Upper lobe of left lung (tissue), 6 donors: ENCODE measurements at regions not wholly inside any gene's neighbourhood (a gene's known extent, or its start where the extent isn't known, plus 50 kb on each side); places are given as distances from the start of the nearest gene placed in this dataset.
A peak's percentile ranks its signal among the peaks of the same experiment; 100 is the strongest.

Experiments
- ATAC-seq, 2 donors: fragments of 200-7000 bp; cut with Tn5 transposase; one replicate each; pipeline ENCODE4 v1.9.1; 2022; ENCODE audit warnings: mild to moderate bottlenecking in 2 of 2, moderate library complexity in 2 of 2; ENCODE audit not compliant: low FRiP score in 2 of 2
- DNase-seq, 2 donors: peaks; one replicate each; pipeline ENCODE4 v3.0.0-alpha.2; 2019 to 2020
- H3K27ac ChIP-seq, 4 donors: fragments of 200-600 bp; sonication (generic); one replicate each; pipeline ENCODE4 v1.5.1; 2016 to 2019
- H3K27me3 ChIP-seq, 4 donors: fragments of 200-600 bp; sonication (generic); one replicate each; pipeline ENCODE4 v1.5.1; 2017 to 2019
- H3K36me3 ChIP-seq, 4 donors: fragments of 200-600 bp; sonication (generic); one replicate each; pipeline ENCODE4 v1.5.1; 2016 to 2019
- H3K4me1 ChIP-seq, 4 donors: fragments of 200-600 bp; sonication (generic); one replicate each; pipeline ENCODE4 v1.5.1; 2018 to 2019
- H3K4me3 ChIP-seq, 4 donors: fragments of 200-600 bp; sonication (generic); one replicate each; pipeline ENCODE4 v1.5.1; 2017 to 2019; ENCODE audit warnings: mild to moderate bottlenecking in 2 of 4, moderate library complexity in 1 of 4
- H3K9me3 ChIP-seq, 4 donors: fragments of 200-600 bp; sonication (generic); one replicate each; pipeline ENCODE4 v1.5.1; 2018 to 2019
- CTCF ChIP-seq, 6 experiments: fragments of 450-650 bp in 4 of 6; fragments of 200-600 bp in 2 of 6; sonication (generic) in 2 of 6; IDR thresholded peaks; one replicate each; pipeline ENCODE4 v1.5.1; 2016 to 2019; ENCODE audit warnings: antibody characterized with exemption in 6 of 6
- EP300 ChIP-seq, 4 donors: sonication (generic); formaldehyde crosslinking; IDR thresholded peaks; one replicate each; pipeline ENCODE4 v1.5.1; 2017; ENCODE audit warnings: antibody characterized with exemption in 4 of 4, control low read depth in 2 of 4
- POLR2A ChIP-seq, 4 donors: fragments of 450-650 bp; IDR thresholded peaks; one replicate each; pipeline ENCODE4 v1.5.1; 2016 to 2017; ENCODE audit warnings: antibody characterized with exemption in 4 of 4, mild to moderate bottlenecking in 2 of 4
- POLR2AphosphoS5 ChIP-seq, 2 donors: sonication (generic); formaldehyde crosslinking; IDR thresholded peaks; one replicate each; pipeline ENCODE4 v1.5.1; 2017; ENCODE audit warnings: antibody characterized with exemption in 2 of 2
- WGBS, 2 donors: methylation state at CpG; one replicate each; pipeline ENCODE4 v1.1.5; 2017 to 2018; 5-methylcytosine and 5-hydroxymethylcytosine counted together
- donor health status: DM: no; HTN: no; CAD: no; lungs with moderate emphysema.
- donor health status: DM: no; HTN: yes; CAD: no; lungs with severe emphysema.

GRCh38 chr2:67671464-67672450, 274.6 kb downstream of the ETAA1 start:
- Histone ChIP-seq H3K27me3 (no peaks in the 10 kb centered on the region), H3K4me1 (no peaks in the 10 kb centered on the region), H3K4me3 (no peak overlapping the region), H3K27ac (no peak overlapping the region), H3K36me3 (no peaks in the 10 kb centered on the region), H3K9me3 (no peaks in the 10 kb centered on the region)
- WGBS, 2 donors: 84 to 90% methylated on average over 10 of the region's 10 CpGs
- ATAC-seq: peak; percentile 8 to 48
- TF ChIP-seq CTCF (IDR thresholded peaks at IDR 0.05): no peak
- no peak for TF ChIP-seq POLR2AphosphoS5 (IDR thresholded peaks at IDR 0.05)
- TF ChIP-seq EP300 (IDR thresholded peaks at IDR 0.05): no peak
- no peak for TF ChIP-seq POLR2A (IDR thresholded peaks at IDR 0.05)
- no peak for DNase-seq

- no peaks in the 10 kb centered on the region for H3K27me3 ChIP-seq
- no peaks in the 10 kb centered on the region for H3K9me3 ChIP-seq
- WGBS, 2 donors: 75 to 76% methylated on average over 4 of the region's 4 CpGs
- no peak overlapping the region for H3K27ac ChIP-seq
- DNase-seq (no peak), ATAC-seq (no peak)
- TF ChIP-seq EP300 (IDR thresholded peaks at IDR 0.05) (no peak), POLR2A (IDR thresholded peaks at IDR 0.05) (no peak), CTCF (IDR thresholded peaks at IDR 0.05) (no peak), POLR2AphosphoS5 (IDR thresholded peaks at IDR 0.05) (no peak)
- no peaks in the 10 kb centered on the region for H3K4me1 ChIP-seq
- H3K4me3 ChIP-seq: no peak overlapping the region
- no peaks in the 10 kb centered on the region for H3K36me3 ChIP-seq
Measured at GRCh38 chr2:67674668-67675067, 277.5 kb downstream of the ETAA1 start.

- no peaks in the 10 kb centered on the region for H3K4me1 ChIP-seq
- no peak for DNase-seq
- no peaks in the 10 kb centered on the region for H3K27me3 ChIP-seq
- ATAC-seq: no peak
- no peak overlapping the region for H3K27ac ChIP-seq
- 79 to 90% methylated on average over 2 of the region's 2 CpGs for WGBS, 2 donors
- TF ChIP-seq CTCF (IDR thresholded peaks at IDR 0.05) (no peak), POLR2AphosphoS5 (IDR thresholded peaks at IDR 0.05) (no peak), EP300 (IDR thresholded peaks at IDR 0.05) (no peak), POLR2A (IDR thresholded peaks at IDR 0.05) (no peak)
- no peaks in the 10 kb centered on the region for H3K36me3 ChIP-seq
- H3K4me3 ChIP-seq: no peak overlapping the region
- H3K9me3 ChIP-seq: no peaks in the 10 kb centered on the region
Measured at GRCh38 chr2:67684991-67685390, 287.9 kb downstream of the ETAA1 start.

- ATAC-seq (no peak), DNase-seq (no peak)
- no peaks in the 10 kb centered on the region for H3K27me3 ChIP-seq
- TF ChIP-seq POLR2AphosphoS5 (IDR thresholded peaks at IDR 0.05) (no peak), CTCF (IDR thresholded peaks at IDR 0.05) (no peak), EP300 (IDR thresholded peaks at IDR 0.05) (no peak), POLR2A (IDR thresholded peaks at IDR 0.05) (no peak)
- WGBS, 2 donors: 87 to 94% methylated on average over 3 of the region's 3 CpGs
- no peaks in the 10 kb centered on the region for H3K4me1 ChIP-seq
- H3K4me3 ChIP-seq: no peak overlapping the region
- no peak overlapping the region for H3K27ac ChIP-seq
- H3K9me3 ChIP-seq: no peaks in the 10 kb centered on the region
- H3K36me3 ChIP-seq: no peaks in the 10 kb centered on the region
Measured at GRCh38 chr2:67686254-67686653, 289.1 kb downstream of the ETAA1 start.
